Stimulated activated naive B cell treated with anti-CD40 and anti-IgM and Interleukin-4, amounts not matched to agents 10 μg/mL and 1 μg/mL and 100 μg/mL, for 72 hours (primary cell): ENCODE measurements at regions not wholly inside any gene's neighbourhood (a gene's known extent, or its start where the extent isn't known, plus 50 kb on each side); places are given as distances from the start of the nearest gene placed in this dataset.

Experiments used
- ATAC-seq, 2 donors: fragments of 150-1000 bp; cut with Tn5 transposase; replicated peaks; 2 replicates each; pipeline ENCODE4 v1.10.0; 2021; ENCODE audit warnings: moderate library complexity in 1 of 2
- DNase-seq: peaks from one replicate; pipeline ENCODE4 v3.0.0; 2021
- H3K27ac Mint-ChIP-seq: one replicate; pipeline ENCODE4 v1.8.0; 2022; ENCODE audit warnings: mild to moderate bottlenecking, mixed read lengths
- H3K27me3 Mint-ChIP-seq, 2 donors: one replicate each; pipeline ENCODE4 v1.8.0; 2022; ENCODE audit warnings: mixed read lengths in 2 of 2
- H3K36me3 Mint-ChIP-seq, 2 donors: one replicate each; pipeline ENCODE4 v1.8.0; 2022; ENCODE audit warnings: mixed read lengths in 2 of 2, mild to moderate bottlenecking in 1 of 2
- H3K4me1 Mint-ChIP-seq, 2 donors: one replicate each; pipeline ENCODE4 v1.8.0; 2022; ENCODE audit warnings: mixed read lengths in 2 of 2, mild to moderate bottlenecking in 1 of 2
- H3K4me3 Mint-ChIP-seq, 2 donors: one replicate each; pipeline ENCODE4 v1.8.0; 2022; ENCODE audit warnings: mild to moderate bottlenecking in 2 of 2, mixed read lengths in 2 of 2, moderate library complexity in 1 of 2
- H3K9me3 Mint-ChIP-seq, 2 donors: one replicate each; pipeline ENCODE4 v1.8.0; 2022; ENCODE audit warnings: mixed read lengths in 2 of 2, mild to moderate bottlenecking in 1 of 2

DNA sequence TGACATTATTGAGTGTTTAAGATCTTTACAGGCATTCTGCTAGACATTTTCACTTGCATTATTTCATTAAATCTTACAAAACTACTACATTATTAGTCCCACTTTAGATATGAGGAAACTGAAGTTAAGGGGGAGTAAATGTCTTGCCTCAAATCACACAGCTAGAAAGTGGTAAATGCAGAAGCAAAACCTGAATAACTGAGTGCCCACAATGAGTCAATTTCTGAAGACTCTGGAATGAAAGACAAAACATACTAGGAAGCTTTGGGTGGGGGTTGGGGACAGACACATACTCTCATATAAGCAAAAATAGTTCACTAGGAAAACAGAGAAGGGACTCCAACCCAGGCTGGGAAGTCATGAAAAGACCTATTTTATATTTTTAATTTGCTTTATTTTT is 214.4 kb upstream of the LRATD1 start:
- H3K27ac Mint-ChIP-seq: no peak overlapping the region
- DNase-seq (no peak), ATAC-seq (no peak)
- no peaks in the 10 kb centered on the region for H3K36me3 Mint-ChIP-seq
- H3K4me3 Mint-ChIP-seq: no peak overlapping the region
- no peaks in the 10 kb centered on the region for H3K4me1 Mint-ChIP-seq
- peaks cover 16% of the 10 kb centered on the region in 2 donors for H3K9me3 Mint-ChIP-seq
- H3K27me3 Mint-ChIP-seq: no peaks in the 10 kb centered on the region

- H3K36me3 Mint-ChIP-seq: no peaks in the 10 kb centered on the region
- H3K27ac Mint-ChIP-seq: no peak overlapping the region
- DNase-seq (no peak), ATAC-seq (no peak)
- peaks cover 1 to 6% of the 10 kb centered on the region in 2 donors for H3K9me3 Mint-ChIP-seq
- no peaks in the 10 kb centered on the region for H3K4me1 Mint-ChIP-seq
- no peak overlapping the region for H3K4me3 Mint-ChIP-seq
- no peaks in the 10 kb centered on the region for H3K27me3 Mint-ChIP-seq
These were observed 211.7 kb upstream of the LRATD1 start for GRCh38 chr2:14420851-14421250.

GRCh38 chr2:14422426-14422825 is 210.1 kb upstream of the LRATD1 start:
- Mint-ChIP-seq H3K36me3 (no peaks in the 10 kb centered on the region), H3K27ac (no peak overlapping the region)

GRCh38 chr2:14423145-14423906 is 209.2 kb upstream of the LRATD1 start:
- Mint-ChIP-seq H3K4me3 (no peak overlapping the region), H3K9me3 (peaks cover 3 to 6% of the 10 kb centered on the region in 2 donors), H3K27ac (no peak overlapping the region), H3K36me3 (no peaks in the 10 kb centered on the region), H3K4me1 (no peaks in the 10 kb centered on the region), H3K27me3 (no peaks in the 10 kb centered on the region)
- ATAC-seq (no peak), DNase-seq (no peak)

More at GRCh38 chr2:14422426-14422825, 210.1 kb upstream of the LRATD1 start:
- no peaks in the 10 kb centered on the region for H3K27me3 Mint-ChIP-seq
- no peak for DNase-seq
- no peak overlapping the region for H3K4me3 Mint-ChIP-seq
- ATAC-seq: no peak
- no peaks in the 10 kb centered on the region for H3K4me1 Mint-ChIP-seq
- peaks cover 3 to 6% of the 10 kb centered on the region in 2 donors for H3K9me3 Mint-ChIP-seq

DNA sequence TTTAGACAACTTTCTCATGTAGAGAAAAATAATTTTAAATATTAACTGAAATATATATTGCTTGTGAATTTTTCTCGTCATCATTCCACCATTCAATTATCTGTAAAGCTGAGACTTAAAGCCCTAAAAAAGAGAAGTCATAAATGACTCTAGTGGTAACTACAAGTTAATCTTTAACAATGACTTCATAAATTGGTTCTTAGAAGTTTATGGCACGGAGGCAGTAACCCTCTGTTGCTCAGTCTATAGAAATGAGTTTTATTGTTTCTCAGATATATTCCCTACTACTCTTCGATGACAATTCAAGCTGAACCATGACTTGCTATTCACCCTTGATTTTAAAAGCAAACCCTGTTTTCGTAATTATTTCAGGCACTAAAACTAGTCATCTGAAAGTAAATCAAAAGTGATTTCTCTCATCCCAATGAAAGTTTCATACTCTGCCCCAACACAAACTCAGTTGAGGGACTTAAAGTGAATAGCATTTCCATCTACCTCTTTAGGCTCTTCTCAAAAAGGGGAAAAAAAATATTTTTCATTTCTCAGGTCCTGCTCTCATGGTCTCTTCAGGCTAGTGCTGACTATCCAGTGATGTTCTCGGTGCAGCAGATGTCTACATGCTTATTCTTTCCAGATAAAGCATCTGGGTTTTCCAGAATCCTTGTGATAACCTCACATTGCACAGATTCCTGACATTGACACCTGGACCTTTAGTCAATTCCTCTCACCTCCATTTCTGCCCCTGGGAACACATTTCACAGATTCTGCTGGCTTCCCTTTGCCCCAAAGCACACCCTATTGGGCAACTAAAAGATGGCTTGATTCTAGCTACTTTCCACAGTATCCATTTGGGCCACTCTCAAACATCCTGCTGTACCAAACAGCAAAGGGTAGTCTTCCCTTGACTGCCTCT is 207.8 kb upstream of the LRATD1 start:
- ATAC-seq: no peak
- H3K27ac Mint-ChIP-seq: no peak overlapping the region
- peaks cover 3 to 4% of the 10 kb centered on the region in 2 donors for H3K9me3 Mint-ChIP-seq

GRCh38 chr2:14425869-14426268 is 206.6 kb upstream of the LRATD1 start:
- Mint-ChIP-seq H3K9me3 (peaks cover 2 to 3% of the 10 kb centered on the region in 2 donors), H3K27ac (no peak overlapping the region), H3K36me3 (no peaks in the 10 kb centered on the region), H3K4me3 (no peak overlapping the region), H3K4me1 (no peaks in the 10 kb centered on the region), H3K27me3 (no peaks in the 10 kb centered on the region)
- DNase-seq: no peak
- ATAC-seq: no peak

More for the DNA sequence above, 207.8 kb upstream of the LRATD1 start:
- Mint-ChIP-seq H3K4me3 (no peak overlapping the region), H3K27me3 (no peaks in the 10 kb centered on the region), H3K4me1 (no peaks in the 10 kb centered on the region), H3K36me3 (no peaks in the 10 kb centered on the region)
- DNase-seq: no peak

DNA sequence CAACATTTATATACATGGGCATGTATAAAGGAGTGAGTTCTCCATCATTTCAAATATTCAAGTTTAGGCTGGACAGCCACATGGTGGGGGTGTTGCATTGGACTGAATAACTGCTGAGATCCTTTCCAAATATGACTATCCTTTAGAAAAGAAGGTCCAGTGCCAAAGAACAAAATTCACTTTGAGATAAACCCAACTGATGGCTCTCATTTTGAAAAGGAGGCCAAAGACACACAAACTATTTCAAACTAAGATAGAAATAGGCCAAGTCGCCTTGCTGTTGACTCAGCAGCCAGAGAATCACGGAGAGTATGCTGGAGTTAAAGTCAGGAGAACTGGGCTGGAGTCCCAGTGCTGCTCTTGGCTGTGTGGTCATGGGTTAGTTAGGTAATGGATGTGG is 204.5 kb upstream of the LRATD1 start:
- peaks cover 2 to 3% of the 10 kb centered on the region in 2 donors for H3K9me3 Mint-ChIP-seq
- no peaks in the 10 kb centered on the region for H3K36me3 Mint-ChIP-seq
- no peak for ATAC-seq
- H3K27me3 Mint-ChIP-seq: no peaks in the 10 kb centered on the region
- no peak overlapping the region for H3K27ac Mint-ChIP-seq
- no peaks in the 10 kb centered on the region for H3K4me1 Mint-ChIP-seq
- no peak overlapping the region for H3K4me3 Mint-ChIP-seq
- DNase-seq: no peak

GRCh38 chr2:14433946-14434495 is 198.5 kb upstream of the LRATD1 start:
- Mint-ChIP-seq H3K27ac (no peak overlapping the region), H3K27me3 (no peaks in the 10 kb centered on the region), H3K4me1 (no peaks in the 10 kb centered on the region), H3K4me3 (no peak overlapping the region), H3K9me3 (peaks cover 7 to 12% of the 10 kb centered on the region in 2 donors), H3K36me3 (no peaks in the 10 kb centered on the region)
- no peak for DNase-seq
- ATAC-seq: no peak

GRCh38 chr2:14445670-14446069 is 186.8 kb upstream of the LRATD1 start:
- H3K9me3 Mint-ChIP-seq: peaks cover 4 to 8% of the 10 kb centered on the region in 2 donors
- DNase-seq: no peak
- H3K27me3 Mint-ChIP-seq: no peaks in the 10 kb centered on the region
- ATAC-seq: no peak
- H3K4me3 Mint-ChIP-seq: no peak overlapping the region
- H3K27ac Mint-ChIP-seq: no peak overlapping the region
- H3K36me3 Mint-ChIP-seq: no peaks in the 10 kb centered on the region
- no peaks in the 10 kb centered on the region for H3K4me1 Mint-ChIP-seq

DNA sequence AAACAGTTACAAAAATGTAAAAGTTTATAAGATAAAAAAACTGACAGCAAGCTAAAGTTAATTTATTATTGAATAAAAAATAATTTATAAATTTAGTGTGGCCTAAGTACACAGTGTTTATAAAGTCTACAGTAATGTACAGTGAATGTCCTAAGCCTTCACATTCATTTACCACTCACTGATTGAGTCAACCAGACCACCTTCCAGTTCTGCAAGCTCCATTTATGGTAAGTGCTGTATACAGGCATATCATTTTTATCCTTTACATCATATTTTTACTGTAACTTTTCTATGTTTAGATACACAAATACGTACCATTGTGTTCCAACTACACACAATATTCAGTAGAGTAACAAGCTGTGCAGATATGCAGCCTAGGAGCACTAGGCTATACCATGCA is 184.2 kb upstream of the LRATD1 start:
- Mint-ChIP-seq H3K27ac (no peak overlapping the region), H3K4me3 (no peak overlapping the region), H3K4me1 (no peaks in the 10 kb centered on the region), H3K27me3 (no peaks in the 10 kb centered on the region), H3K36me3 (no peaks in the 10 kb centered on the region), H3K9me3 (peaks cover 4 to 10% of the 10 kb centered on the region in 2 donors)
- DNase-seq: no peak
- no peak for ATAC-seq

- Mint-ChIP-seq H3K4me3 (no peak overlapping the region), H3K4me1 (no peaks in the 10 kb centered on the region), H3K27me3 (no peaks in the 10 kb centered on the region), H3K9me3 (peaks cover 3 to 5% of the 10 kb centered on the region in 2 donors), H3K27ac (no peak overlapping the region), H3K36me3 (no peaks in the 10 kb centered on the region)
- ATAC-seq: no peak
- DNase-seq: no peak
These were observed 181.2 kb upstream of the LRATD1 start for GRCh38 chr2:14451312-14451711.

GRCh38 chr2:14454202-14454601 is 178.3 kb upstream of the LRATD1 start:
- ATAC-seq: no peak
- no peaks in the 10 kb centered on the region for H3K36me3 Mint-ChIP-seq
- DNase-seq: no peak
- no peak overlapping the region for H3K27ac Mint-ChIP-seq
- no peaks in the 10 kb centered on the region for H3K27me3 Mint-ChIP-seq
- H3K4me3 Mint-ChIP-seq: no peak overlapping the region
- no peaks in the 10 kb centered on the region for H3K4me1 Mint-ChIP-seq
- peaks cover 8% of the 10 kb centered on the region in 2 donors for H3K9me3 Mint-ChIP-seq

GRCh38 chr2:14459786-14460325 is 172.7 kb upstream of the LRATD1 start:
- DNase-seq: no peak
- no peak for ATAC-seq
- no peak overlapping the region for H3K27ac Mint-ChIP-seq
- no peaks in the 10 kb centered on the region for H3K36me3 Mint-ChIP-seq
- H3K9me3 Mint-ChIP-seq: peaks cover 5 to 10% of the 10 kb centered on the region in 2 donors
- H3K4me1 Mint-ChIP-seq: no peaks in the 10 kb centered on the region
- no peaks in the 10 kb centered on the region for H3K27me3 Mint-ChIP-seq
- no peak overlapping the region for H3K4me3 Mint-ChIP-seq

DNA sequence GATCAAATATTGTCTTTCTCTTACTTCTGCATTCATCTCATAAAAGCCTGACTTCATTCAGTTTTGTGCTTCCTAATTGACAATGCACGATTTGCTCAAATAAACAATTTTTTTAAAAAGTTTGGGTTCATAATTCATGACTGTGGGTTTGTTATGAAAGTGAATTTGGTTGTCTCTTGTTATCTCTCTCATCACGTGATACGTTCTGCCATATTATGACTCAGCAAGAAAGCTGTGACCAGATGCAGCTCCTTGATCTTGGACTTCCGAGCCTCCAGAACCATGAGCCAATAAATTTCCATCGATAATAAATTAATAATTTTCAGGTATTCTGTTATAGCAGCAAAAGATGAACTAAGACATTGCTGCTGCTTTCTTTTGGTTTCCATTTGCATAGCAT is 156.5 kb upstream of the LRATD1 start:
- Mint-ChIP-seq H3K4me1 (no peaks in the 10 kb centered on the region), H3K4me3 (no peak overlapping the region), H3K9me3 (peaks cover 0 to 3% of the 10 kb centered on the region in 2 donors), H3K36me3 (no peaks in the 10 kb centered on the region), H3K27me3 (no peaks in the 10 kb centered on the region), H3K27ac (no peak overlapping the region)
- ATAC-seq: no peak
- DNase-seq: no peak
